Gastrocnemius medialis (tissue), 4 donors: ENCODE measurements at regions not wholly inside any gene's neighbourhood (a gene's known extent, or its start where the extent isn't known, plus 50 kb on each side); places are given as distances from the start of the nearest gene placed in this dataset.

ENCODE experiments used
- POLR2A ChIP-seq, 2 donors: fragments of 450-650 bp; IDR thresholded peaks; one replicate each; pipeline ENCODE4 v1.6.1; 2017; ENCODE audit warnings: antibody characterized with exemption in 2 of 2, mild to moderate bottlenecking in 2 of 2, moderate library complexity in 2 of 2
- TF ChIP-seq, protein P1 (sequence below), 5 experiments: fragments of 450-650 bp in 3 of 5; fragments of 200-600 bp in 2 of 5; sonication (generic) in 2 of 5; IDR thresholded peaks in 4 of 5; conservative IDR thresholded peaks in 1 of 5; 1 replicate in 4 of 5; 2 replicates in 1 of 5; pipeline ENCODE4 v1.5.1; 2016 to 2019; ENCODE audit warnings: antibody characterized with exemption in 5 of 5, mild to moderate bottlenecking in 3 of 5, moderate library complexity in 3 of 5

DNA sequence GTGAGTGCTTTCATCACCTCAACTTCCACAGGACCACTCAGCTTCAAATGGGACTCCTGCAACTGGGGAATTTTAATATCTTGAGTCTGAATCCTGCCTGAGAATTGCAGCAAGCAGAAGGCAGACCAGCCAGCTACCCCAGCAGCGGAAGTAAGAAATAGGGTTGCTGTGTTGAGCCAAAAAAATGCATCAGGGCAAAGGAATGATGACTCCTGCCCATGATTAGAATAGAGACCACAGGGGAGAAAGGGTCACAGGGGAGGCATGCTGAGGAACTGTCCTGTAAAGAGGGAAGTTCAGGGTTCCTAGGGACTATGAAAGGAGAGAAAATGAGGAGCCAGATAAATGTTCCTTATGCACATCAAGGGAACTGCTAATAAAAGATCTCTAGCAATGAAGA, 370.2 kb downstream of the KCTD12 start:
- TF ChIP-seq, protein P1, sequence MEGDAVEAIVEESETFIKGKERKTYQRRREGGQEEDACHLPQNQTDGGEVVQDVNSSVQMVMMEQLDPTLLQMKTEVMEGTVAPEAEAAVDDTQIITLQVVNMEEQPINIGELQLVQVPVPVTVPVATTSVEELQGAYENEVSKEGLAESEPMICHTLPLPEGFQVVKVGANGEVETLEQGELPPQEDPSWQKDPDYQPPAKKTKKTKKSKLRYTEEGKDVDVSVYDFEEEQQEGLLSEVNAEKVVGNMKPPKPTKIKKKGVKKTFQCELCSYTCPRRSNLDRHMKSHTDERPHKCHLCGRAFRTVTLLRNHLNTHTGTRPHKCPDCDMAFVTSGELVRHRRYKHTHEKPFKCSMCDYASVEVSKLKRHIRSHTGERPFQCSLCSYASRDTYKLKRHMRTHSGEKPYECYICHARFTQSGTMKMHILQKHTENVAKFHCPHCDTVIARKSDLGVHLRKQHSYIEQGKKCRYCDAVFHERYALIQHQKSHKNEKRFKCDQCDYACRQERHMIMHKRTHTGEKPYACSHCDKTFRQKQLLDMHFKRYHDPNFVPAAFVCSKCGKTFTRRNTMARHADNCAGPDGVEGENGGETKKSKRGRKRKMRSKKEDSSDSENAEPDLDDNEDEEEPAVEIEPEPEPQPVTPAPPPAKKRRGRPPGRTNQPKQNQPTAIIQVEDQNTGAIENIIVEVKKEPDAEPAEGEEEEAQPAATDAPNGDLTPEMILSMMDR (IDR thresholded peaks at IDR 0.05 in 4 of 5, conservative IDR thresholded peaks at IDR 0.05 in 1 of 5): no peak
- TF ChIP-seq POLR2A (IDR thresholded peaks at IDR 0.05): no peak
